IPS DF 19.7 (cell line): ENCODE measurements at regions not wholly inside any gene's neighbourhood (a gene's known extent, or its start where the extent isn't known, plus 50 kb on each side); places are given as distances from the start of the nearest gene placed in this dataset.
"Not testable (repeated sequence)": the region's sequence is repeated elsewhere in the genome, so short reads cannot be mapped to it uniquely, and the experiment has no call there.

Source experiments
- DNase-seq: peaks from one replicate; pipeline ENCODE4 v3.0.0-alpha.2; 2013; ENCODE audit warnings: low read depth, low spot score

GRCh38 chr4:131742536-131743205 lies 1406.4 kb upstream of the PCDH10 start:
- not testable (repeated sequence) for DNase-seq

- DNase-seq = not testable (repeated sequence)
These were observed 1405.7 kb upstream of the PCDH10 start for GRCh38 chr4:131743348-131743747.

GRCh38 chr4:131747203-131747602 lies 1401.9 kb upstream of the PCDH10 start:
- DNase-seq = not testable (repeated sequence)

- DNase-seq = not testable (repeated sequence)
These were observed 1399.9 kb upstream of the PCDH10 start for GRCh38 chr4:131749224-131749623.

GRCh38 chr4:131750006-131750405 lies 1399.1 kb upstream of the PCDH10 start:
- not testable (repeated sequence) for DNase-seq

- not testable (repeated sequence) for DNase-seq
These were observed 1398.6 kb upstream of the PCDH10 start for GRCh38 chr4:131750469-131750868.

- DNase-seq = not testable (repeated sequence)
These were observed 1386.9 kb upstream of the PCDH10 start for GRCh38 chr4:131762234-131762633.

GRCh38 chr4:131764730-131765129 lies 1384.4 kb upstream of the PCDH10 start:
- DNase-seq = no peak

- DNase-seq = not testable (repeated sequence)
These were observed 1374.7 kb upstream of the PCDH10 start for GRCh38 chr4:131774382-131774781.

GRCh38 chr4:131810565-131810964 lies 1338.5 kb upstream of the PCDH10 start:
- not testable (repeated sequence) for DNase-seq
